HCT116 (cell line): ENCODE measurements at regions not wholly inside any gene's neighbourhood (a gene's known extent, or its start where the extent isn't known, plus 50 kb on each side); places are given as distances from the start of the nearest gene placed in this dataset.
"Not testable (repeated sequence)": the region's sequence is repeated elsewhere in the genome, so short reads cannot be mapped to it uniquely, and the experiment has no call there.

Experiments
- ATAC-seq: fragments of 200-7000 bp; cut with Tn5 transposase; 2 replicates; pipeline ENCODE4 v1.9.1; 2020; ENCODE audit warnings: mild to moderate bottlenecking, moderate library complexity
- BruUV-seq: library from RNA; stranded (reverse); fragments of 400-500 nt; replicated peaks from 2 replicates; lab custom pipeline; 2021; lab: Mats Ljungman, UMichigan
- CTCF ChIA-PET: fragments of 300-600 bp; sonication (Branson Sonifier 250); formaldehyde crosslinking; loops from one replicate; lab custom pipeline; 2021; ENCODE audit warnings: antibody characterized with exemption; lab: Charles Lee
- POLR2A ChIA-PET: fragments of 300-600, 350-600 bp; sonication (Branson Sonifier 250); formaldehyde crosslinking; loops from one replicate; lab custom pipeline; 2021; ENCODE audit warnings: antibody characterized with exemption; lab: Charles Lee
- RAD21 ChIA-PET, 2 experiments: fragments of 300-600 bp; sonication (Branson Sonifier 250); formaldehyde crosslinking; loops; one replicate each; lab custom pipeline; 2023; ENCODE audit warnings: low total read pairs in 2 of 2; ENCODE audit not compliant: uncharacterized antibody in 2 of 2, unreplicated experiment in 2 of 2, low non-redundant PET in 1 of 2; lab: Charles Lee
- DNase-seq: peaks from one replicate; pipeline ENCODE4 v3.0.0-alpha.2; 2010; ENCODE audit warnings: low read depth, low spot score
- H2AFZ ChIP-seq: fragments of 200-600 bp; shearing (Covaris generic), sonication (generic); 2 replicates; pipeline ENCODE4 v1.6.1; 2017; ENCODE audit warnings: low read depth, mixed run types, mixed read lengths, antibody characterized with exemption, low read length; ENCODE audit not compliant: poor library complexity, severe bottlenecking
- H3K27ac ChIP-seq: 2 replicates; pipeline ENCODE4 v1.5.1; 2012; ENCODE audit warnings: low read depth, low read length
- H3K27me3 ChIP-seq: fragments of 200-600 bp; sonication (generic); 2 replicates; pipeline ENCODE4 v1.6.1; 2016; ENCODE audit warnings: mixed run types, low read length, mixed read lengths; ENCODE audit not compliant: insufficient read depth
- H3K36me3 ChIP-seq, 2 experiments: fragments of 200-500 bp in 1 of 2; fragments of 200-600 bp in 1 of 2; sonication (Bioruptor generic) in 1 of 2; sonication (generic) in 1 of 2; 2 replicates each; pipeline versions ENCODE4 v1.5.1 to v1.6.1; 2014 to 2016; ENCODE audit warnings: low read length in 2 of 2, inconsistent platforms in 1 of 2, mixed read lengths in 1 of 2, mixed run types in 1 of 2; ENCODE audit not compliant: insufficient read depth in 2 of 2, control insufficient read depth in 1 of 2
- H3K4me1 ChIP-seq, 2 experiments: fragments of 200-600 bp in 1 of 2; sonication (generic) in 1 of 2; 2 replicates each; pipeline versions ENCODE4 v1.5.1 to v1.6.1; 2012 to 2017; ENCODE audit warnings: low read length in 2 of 2, inconsistent platforms in 1 of 2, mild to moderate bottlenecking in 1 of 2, mixed read lengths in 1 of 2, mixed run types in 1 of 2, moderate library complexity in 1 of 2; ENCODE audit not compliant: insufficient read depth in 2 of 2, control insufficient read depth in 1 of 2
- H3K4me2 ChIP-seq: fragments of 200-600 bp; sonication (generic); 2 replicates; pipeline ENCODE4 v1.6.1; 2017; ENCODE audit warnings: mixed run types, low read length, mixed read lengths
- H3K4me3 ChIP-seq, 2 experiments: fragments of 200-600 bp in 1 of 2; sonication (generic) in 1 of 2; replicated peaks in 1 of 2; 2 replicates each; pipeline ENCODE4 v1.5.1; 2011 to 2016; ENCODE audit warnings: low read length in 2 of 2, control low read depth in 1 of 2, low read depth in 1 of 2, mild to moderate bottlenecking in 1 of 2, mixed read lengths in 1 of 2, mixed run types in 1 of 2
- H3K79me2 ChIP-seq: fragments of 200-600 bp; sonication (generic); 2 replicates; pipeline ENCODE4 v1.6.1; 2017; ENCODE audit warnings: mild to moderate bottlenecking, mixed run types, low read length, moderate library complexity, mixed read lengths; ENCODE audit not compliant: insufficient read depth
- H3K9ac ChIP-seq: fragments of 200-600 bp; sonication (generic); 2 replicates; pipeline ENCODE4 v1.6.1; 2016; ENCODE audit warnings: low read length, mixed read lengths
- H3K9me2 ChIP-seq: fragments of 200-600 bp; sonication (generic), shearing (Covaris generic); 2 replicates; pipeline ENCODE4 v1.6.1; 2017; ENCODE audit warnings: mixed run types, mild to moderate bottlenecking, moderate library complexity; ENCODE audit not compliant: insufficient read depth
- H3K9me3 ChIP-seq, 2 experiments: fragments of 200-500 bp in 1 of 2; fragments of 200-600 bp in 1 of 2; sonication (Bioruptor generic) in 1 of 2; sonication (generic) in 1 of 2; 2 replicates each; pipeline ENCODE4 v1.6.1; 2014 to 2017; ENCODE audit warnings: low read length in 2 of 2, mixed read lengths in 2 of 2, inconsistent platforms in 1 of 2, low read depth in 1 of 2, mild to moderate bottlenecking in 1 of 2, mixed run types in 1 of 2, moderate library complexity in 1 of 2; ENCODE audit not compliant: control insufficient read depth in 1 of 2, insufficient read depth in 1 of 2
- H4K20me1 ChIP-seq: fragments of 200-600 bp; sonication (generic), shearing (Covaris generic); 2 replicates; pipeline ENCODE4 v1.6.1; 2017; ENCODE audit warnings: mixed run types, mild to moderate bottlenecking, moderate library complexity; ENCODE audit not compliant: insufficient read depth
- ATF3 ChIP-seq: IDR thresholded peaks from 2 replicates; pipeline ENCODE4 v1.6.1; 2012
- CBX3 ChIP-seq: IDR thresholded peaks from 2 replicates; pipeline ENCODE4 v1.6.1; 2012; ENCODE audit warnings: low read depth
- CEBPB ChIP-seq: IDR thresholded peaks from 2 replicates; pipeline ENCODE4 v1.6.1; 2012; ENCODE audit warnings: low read depth
- EZH2phosphoT487 ChIP-seq: fragments of 200-600 bp; IDR thresholded peaks from 2 replicates; pipeline ENCODE4 v1.6.1; 2018; ENCODE audit warnings: antibody characterized with exemption, borderline replicate concordance
- FOSL1 ChIP-seq: IDR thresholded peaks from 2 replicates; pipeline ENCODE4 v1.6.1; 2012; ENCODE audit warnings: low read depth
- JUND ChIP-seq: IDR thresholded peaks from 2 replicates; pipeline ENCODE4 v1.6.1; 2012
- POLR2A ChIP-seq: IDR thresholded peaks from 2 replicates; pipeline ENCODE4 v1.7.0; 2011; ENCODE audit warnings: borderline replicate concordance; ENCODE audit not compliant: insufficient read depth, insufficient read length; ENCODE audit errors: extremely low read depth
- RAD21 ChIP-seq: IDR thresholded peaks from 2 replicates; pipeline ENCODE4 v1.6.1; 2012; ENCODE audit warnings: low read depth, mild to moderate bottlenecking
- SRF ChIP-seq: IDR thresholded peaks from 2 replicates; pipeline ENCODE4 v1.6.1; 2012; ENCODE audit warnings: low read depth
- YY1 ChIP-seq: IDR thresholded peaks from 2 replicates; pipeline ENCODE4 v1.6.1; 2011; ENCODE audit warnings: low read length, low read depth, moderate library complexity, mild to moderate bottlenecking; ENCODE audit not compliant: insufficient replicate concordance; ENCODE audit errors: extremely low read depth
- ZBTB33 ChIP-seq: IDR thresholded peaks from 2 replicates; pipeline ENCODE4 v1.6.1; 2011; ENCODE audit warnings: mild to moderate bottlenecking, low read length, moderate library complexity; ENCODE audit not compliant: insufficient replicate concordance; ENCODE audit errors: extremely low read depth
- intact Hi-C: fragments of 100-400 bp; cut with micrococcal nuclease; formaldehyde crosslinking; loops from 2 replicates; pipeline ENCODE4 v1.10.0; 2022
- TF ChIP-seq, protein P1 (sequence below): IDR thresholded peaks from 2 replicates; pipeline ENCODE4 v1.6.1; 2012
- TF ChIP-seq, protein P2 (sequence below), 3 experiments: fragments of 200-600 bp in 1 of 3; sonication (generic) in 1 of 3; IDR thresholded peaks in 2 of 3; conservative IDR thresholded peaks in 1 of 3; 2 replicates each; pipeline ENCODE4 v1.5.1; 2012 to 2017; ENCODE audit warnings: low read depth in 2 of 3, low read length in 2 of 3, antibody characterized with exemption in 1 of 3, borderline replicate concordance in 1 of 3, control low read depth in 1 of 3, mild to moderate bottlenecking in 1 of 3, mixed read lengths in 1 of 3, mixed run types in 1 of 3, moderate library complexity in 1 of 3; ENCODE audit not compliant: insufficient read depth in 1 of 3

- TF ChIP-seq, protein P1, sequence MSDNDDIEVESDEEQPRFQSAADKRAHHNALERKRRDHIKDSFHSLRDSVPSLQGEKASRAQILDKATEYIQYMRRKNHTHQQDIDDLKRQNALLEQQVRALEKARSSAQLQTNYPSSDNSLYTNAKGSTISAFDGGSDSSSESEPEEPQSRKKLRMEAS: no peak
- TF ChIP-seq CEBPB: no peak
- no peak for TF ChIP-seq CBX3
- no peak for TF ChIP-seq POLR2A
- TF ChIP-seq YY1: no peak
- TF ChIP-seq ZBTB33: no peak
- no peak for TF ChIP-seq EZH2phosphoT487
- TF ChIP-seq JUND: no peak
- TF ChIP-seq FOSL1: no peak
- TF ChIP-seq, protein P2, sequence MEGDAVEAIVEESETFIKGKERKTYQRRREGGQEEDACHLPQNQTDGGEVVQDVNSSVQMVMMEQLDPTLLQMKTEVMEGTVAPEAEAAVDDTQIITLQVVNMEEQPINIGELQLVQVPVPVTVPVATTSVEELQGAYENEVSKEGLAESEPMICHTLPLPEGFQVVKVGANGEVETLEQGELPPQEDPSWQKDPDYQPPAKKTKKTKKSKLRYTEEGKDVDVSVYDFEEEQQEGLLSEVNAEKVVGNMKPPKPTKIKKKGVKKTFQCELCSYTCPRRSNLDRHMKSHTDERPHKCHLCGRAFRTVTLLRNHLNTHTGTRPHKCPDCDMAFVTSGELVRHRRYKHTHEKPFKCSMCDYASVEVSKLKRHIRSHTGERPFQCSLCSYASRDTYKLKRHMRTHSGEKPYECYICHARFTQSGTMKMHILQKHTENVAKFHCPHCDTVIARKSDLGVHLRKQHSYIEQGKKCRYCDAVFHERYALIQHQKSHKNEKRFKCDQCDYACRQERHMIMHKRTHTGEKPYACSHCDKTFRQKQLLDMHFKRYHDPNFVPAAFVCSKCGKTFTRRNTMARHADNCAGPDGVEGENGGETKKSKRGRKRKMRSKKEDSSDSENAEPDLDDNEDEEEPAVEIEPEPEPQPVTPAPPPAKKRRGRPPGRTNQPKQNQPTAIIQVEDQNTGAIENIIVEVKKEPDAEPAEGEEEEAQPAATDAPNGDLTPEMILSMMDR (IDR thresholded peaks at IDR 0.05 in 2 of 3, conservative IDR thresholded peaks at IDR 0.05 in 1 of 3; ENCODE audit: borderline replicate concordance in 1 of 3, insufficient read depth in 1 of 3, low read depth in 2 of 3, low read length in 2 of 3): no peak
- TF ChIP-seq ATF3: no peak
- TF ChIP-seq RAD21: no peak
- TF ChIP-seq SRF: no peak
- TF ChIP-seq, all 23 proteins: peak for 0
- Histone ChIP-seq H3K4me1 (no peaks in the 10 kb centered on the region), H3K9me3 (no peaks in the 10 kb centered on the region), H3K79me2 (no peaks in the 10 kb centered on the region), H3K9me2 (no peaks in the 10 kb centered on the region), H3K36me3 (no peaks in the 10 kb centered on the region), H4K20me1 (no peaks in the 10 kb centered on the region), H3K4me2 (no peak overlapping the region), H3K9ac (no peak overlapping the region), H3K27ac (no peak overlapping the region), H2AFZ (no peak overlapping the region), H3K4me3 (no peak overlapping the region), H3K27me3 (no peaks in the 10 kb centered on the region)
- RAD21 ChIA-PET: no interaction called here
- POLR2A ChIA-PET: no interaction called here
- intact Hi-C loops: no loop called here
- BruUV-seq: no TSS peak
- ATAC-seq: no peak
- CTCF ChIA-PET: no interaction called here
- no peak for DNase-seq
Measured at GRCh38 chr13:61214551-61214950, 201.1 kb downstream of the PCDH20 start.

DNA sequence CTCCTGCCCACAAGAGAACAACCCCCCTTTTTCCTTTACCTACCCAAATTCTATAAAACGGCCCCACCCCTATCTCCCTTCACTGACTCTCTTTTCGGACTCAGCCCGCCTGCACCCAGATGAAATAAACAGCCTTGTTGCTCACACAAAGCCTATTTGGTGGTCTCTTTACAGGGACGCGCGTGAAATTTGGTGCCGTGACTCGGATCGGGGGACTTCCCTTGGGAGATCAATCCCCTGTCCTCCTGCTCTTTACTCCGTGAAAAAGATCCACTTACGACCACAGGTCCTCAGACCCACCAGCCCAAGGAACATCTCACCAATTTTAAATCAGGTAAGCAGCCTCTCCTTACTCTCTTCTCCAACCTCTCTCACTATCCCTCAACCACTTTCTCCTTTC is 209.8 kb downstream of the PCDH20 start:
- H3K9me2 ChIP-seq, H3K9ac ChIP-seq, intact Hi-C loops, H3K27ac ChIP-seq, DNase-seq, RAD21 ChIA-PET, H3K79me2 ChIP-seq, H3K9me3 ChIP-seq, H4K20me1 ChIP-seq, H3K4me3 ChIP-seq, H3K4me1 ChIP-seq, H3K27me3 ChIP-seq, H3K36me3 ChIP-seq, H2AFZ ChIP-seq, BruUV-seq, POLR2A ChIA-PET, CTCF ChIA-PET, H3K4me2 ChIP-seq, ATAC-seq: not testable (repeated sequence)
